Neural progenitor cell (in vitro differentiated cells): ENCODE measurements at regions not wholly inside any gene's neighbourhood (a gene's known extent, or its start where the extent isn't known, plus 50 kb on each side); places are given as distances from the start of the nearest gene placed in this dataset.

Source experiments
- DNase-seq: peaks from one replicate; pipeline ENCODE4 v3.0.0-alpha.2; 2016; ENCODE audit warnings: low spot score
- H2AFZ ChIP-seq: fragments of 200-600 bp; sonication (generic); replicated peaks from 2 replicates; pipeline ENCODE4 v1.6.1; 2016; ENCODE audit warnings: antibody characterized with exemption
- H3F3A ChIP-seq: fragments of 200-600 bp; sonication (generic); 2 replicates; pipeline ENCODE4 v1.6.1; 2016; ENCODE audit warnings: antibody characterized with exemption, low read depth
- H3K27ac ChIP-seq: fragments of 200-600 bp; sonication (generic); 2 replicates; pipeline ENCODE4 v1.5.1; 2016; ENCODE audit warnings: mild to moderate bottlenecking
- H3K27me3 ChIP-seq: fragments of 200-600 bp; sonication (generic); 2 replicates; pipeline ENCODE4 v1.6.1; 2016; ENCODE audit warnings: mild to moderate bottlenecking, moderate library complexity
- H3K36me3 ChIP-seq: fragments of 200-600 bp; sonication (generic); 2 replicates; pipeline ENCODE4 v1.5.1; 2016
- H3K4me1 ChIP-seq: fragments of 200-600 bp; sonication (generic); 2 replicates; pipeline ENCODE4 v1.6.1; 2016; ENCODE audit warnings: mixed run types
- H3K4me2 ChIP-seq: fragments of 200-600 bp; sonication (generic); 2 replicates; pipeline ENCODE4 v1.6.1; 2016
- H3K4me3 ChIP-seq: fragments of 200-600 bp; sonication (generic); 2 replicates; pipeline ENCODE4 v1.5.1; 2016
- H3K79me2 ChIP-seq: fragments of 200-600 bp; sonication (generic); 2 replicates; pipeline ENCODE4 v1.6.1; 2016; ENCODE audit warnings: low read depth
- H3K9ac ChIP-seq: fragments of 200-600 bp; sonication (generic); 2 replicates; pipeline ENCODE4 v1.6.1; 2016
- H3K9me3 ChIP-seq: fragments of 200-600 bp; sonication (generic); 2 replicates; pipeline ENCODE4 v1.5.1; 2016; ENCODE audit warnings: low read depth
- H4K20me1 ChIP-seq: fragments of 200-600 bp; sonication (generic); 2 replicates; pipeline ENCODE4 v1.6.1; 2016; ENCODE audit warnings: low read depth
- H3K27ac Mint-ChIP-seq: 3 replicates; pipeline ENCODE4 v1.8.0; 2021; ENCODE audit warnings: mixed read lengths
- H3K27me3 Mint-ChIP-seq: 2 replicates; pipeline ENCODE4 v1.8.0; 2022; ENCODE audit warnings: low read depth, mild to moderate bottlenecking, inconsistent platforms, moderate library complexity, mixed read lengths; ENCODE audit not compliant: insufficient read depth
- H3K36me3 Mint-ChIP-seq: 3 replicates; pipeline ENCODE4 v1.8.0; 2021; ENCODE audit warnings: mixed read lengths
- H3K4me1 Mint-ChIP-seq: 3 replicates; pipeline ENCODE4 v1.8.0; 2021; ENCODE audit warnings: mixed read lengths
- H3K4me3 Mint-ChIP-seq: 3 replicates; pipeline ENCODE4 v1.8.0; 2021; ENCODE audit warnings: mild to moderate bottlenecking, moderate library complexity, mixed read lengths
- H3K9me3 Mint-ChIP-seq: 3 replicates; pipeline ENCODE4 v1.8.0; 2020; ENCODE audit warnings: mixed read lengths
- CTCF ChIP-seq: fragments of 200-600 bp; sonication (generic); IDR thresholded peaks from 2 replicates; pipeline ENCODE4 v1.5.1; 2017; ENCODE audit warnings: antibody characterized with exemption, mild to moderate bottlenecking
- EZH2 ChIP-seq: fragments of 200-600 bp; sonication (generic); IDR thresholded peaks from 2 replicates; pipeline ENCODE4 v1.6.1; 2017; ENCODE audit warnings: antibody characterized with exemption, mild to moderate bottlenecking, moderate library complexity
- EZH2phosphoT487 ChIP-seq: fragments of 200-600 bp; sonication (generic); IDR thresholded peaks from 2 replicates; pipeline ENCODE4 v1.6.1; 2017; ENCODE audit warnings: antibody characterized with exemption

- Histone ChIP-seq H3K36me3 (no peaks in the 10 kb centered on the region), H3K9ac (no peak overlapping the region), H3K27ac (no peak overlapping the region), H3F3A (no peaks in the 10 kb centered on the region), H3K27me3 (no peaks in the 10 kb centered on the region), H3K79me2 (no peaks in the 10 kb centered on the region), H3K4me2 (no peak overlapping the region), H3K4me3 (no peak overlapping the region), H3K4me1 (no peaks in the 10 kb centered on the region), H3K9me3 (no peaks in the 10 kb centered on the region), H4K20me1 (no peaks in the 10 kb centered on the region), H2AFZ (no peak overlapping the region)
- Mint-ChIP-seq H3K36me3 (no peaks in the 10 kb centered on the region), H3K9me3 (no peaks in the 10 kb centered on the region), H3K27ac (no peak overlapping the region), H3K27me3 (no peaks in the 10 kb centered on the region), H3K4me1 (peaks cover 9% of the 10 kb centered on the region), H3K4me3 (no peak overlapping the region)
- TF ChIP-seq EZH2phosphoT487 = no peak
- no peak for TF ChIP-seq CTCF
- TF ChIP-seq EZH2 = no peak
- DNase-seq = no peak
Observed at GRCh38 chr10:85318809-85319807, 990.7 kb downstream of the CCSER2 start.

- peaks cover 9% of the 10 kb centered on the region for H3K4me1 Mint-ChIP-seq
- H3K4me3 Mint-ChIP-seq = no peak overlapping the region
- no peaks in the 10 kb centered on the region for H3K4me1 ChIP-seq
- H2AFZ ChIP-seq = no peak overlapping the region
- H3K4me3 ChIP-seq = no peak overlapping the region
- no peak overlapping the region for H3K27ac Mint-ChIP-seq
- no peaks in the 10 kb centered on the region for H3K9me3 ChIP-seq
- no peaks in the 10 kb centered on the region for H3K79me2 ChIP-seq
- no peaks in the 10 kb centered on the region for H3K36me3 Mint-ChIP-seq
- DNase-seq = no peak
- no peak overlapping the region for H3K27ac ChIP-seq
- no peaks in the 10 kb centered on the region for H3K27me3 Mint-ChIP-seq
- H3K4me2 ChIP-seq = no peak overlapping the region
- H3K9ac ChIP-seq = no peak overlapping the region
- H3F3A ChIP-seq = no peaks in the 10 kb centered on the region
- H3K27me3 ChIP-seq = no peaks in the 10 kb centered on the region
- no peaks in the 10 kb centered on the region for H3K9me3 Mint-ChIP-seq
- H3K36me3 ChIP-seq = no peaks in the 10 kb centered on the region
- TF ChIP-seq EZH2phosphoT487 (no peak), CTCF (no peak), EZH2 (no peak)
- H4K20me1 ChIP-seq = no peaks in the 10 kb centered on the region
Observed at GRCh38 chr10:85319826-85320225, 991.4 kb downstream of the CCSER2 start.

GRCh38 chr10:85333594-85333993 lies 1005.2 kb downstream of the CCSER2 start:
- no peak for DNase-seq
- Mint-ChIP-seq H3K4me1 (no peaks in the 10 kb centered on the region), H3K27me3 (no peaks in the 10 kb centered on the region), H3K4me3 (no peak overlapping the region), H3K36me3 (no peaks in the 10 kb centered on the region), H3K27ac (no peak overlapping the region), H3K9me3 (peaks cover 5% of the 10 kb centered on the region)
- Histone ChIP-seq H3K4me1 (no peaks in the 10 kb centered on the region), H3K27ac (no peak overlapping the region), H2AFZ (no peak overlapping the region), H3K4me2 (no peak overlapping the region), H4K20me1 (no peaks in the 10 kb centered on the region), H3K36me3 (no peaks in the 10 kb centered on the region), H3F3A (no peaks in the 10 kb centered on the region), H3K79me2 (no peaks in the 10 kb centered on the region), H3K9me3 (no peaks in the 10 kb centered on the region), H3K9ac (no peak overlapping the region), H3K27me3 (no peaks in the 10 kb centered on the region), H3K4me3 (no peak overlapping the region)
- TF ChIP-seq CTCF = no peak
- TF ChIP-seq EZH2phosphoT487 = no peak
- no peak for TF ChIP-seq EZH2
